ENCODE measurements at regions not wholly inside any gene's neighbourhood (a gene's known extent, or its start where the extent isn't known, plus 50 kb on each side); places are given as distances from the start of the nearest gene placed in this dataset.
"Not testable (repeated sequence)": the region's sequence is repeated elsewhere in the genome, so short reads cannot be mapped to it uniquely, and the experiment has no call there.

DNA sequence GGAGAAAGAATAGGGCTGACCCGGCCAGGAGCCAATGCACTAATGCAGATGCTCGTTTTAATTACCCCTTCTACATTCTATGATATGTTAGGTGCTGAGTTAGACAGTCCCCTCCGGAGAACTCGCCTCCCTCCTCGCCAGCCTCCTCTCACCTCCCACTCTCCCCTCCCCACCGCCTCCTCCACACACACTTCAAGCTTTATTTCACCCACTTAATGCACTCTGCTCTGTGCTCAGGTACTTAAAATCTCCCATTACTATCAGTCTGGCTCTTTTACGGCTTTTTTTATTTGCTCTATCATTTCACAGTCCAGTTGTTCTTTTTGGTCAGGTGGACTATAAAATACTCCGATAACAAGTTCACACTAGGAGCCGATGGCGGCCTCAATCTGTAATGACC lies 231.6 kb downstream of the TEX36 start:
- no peak for DNase-seq (ENCODE audit: low spot score)

DNA sequence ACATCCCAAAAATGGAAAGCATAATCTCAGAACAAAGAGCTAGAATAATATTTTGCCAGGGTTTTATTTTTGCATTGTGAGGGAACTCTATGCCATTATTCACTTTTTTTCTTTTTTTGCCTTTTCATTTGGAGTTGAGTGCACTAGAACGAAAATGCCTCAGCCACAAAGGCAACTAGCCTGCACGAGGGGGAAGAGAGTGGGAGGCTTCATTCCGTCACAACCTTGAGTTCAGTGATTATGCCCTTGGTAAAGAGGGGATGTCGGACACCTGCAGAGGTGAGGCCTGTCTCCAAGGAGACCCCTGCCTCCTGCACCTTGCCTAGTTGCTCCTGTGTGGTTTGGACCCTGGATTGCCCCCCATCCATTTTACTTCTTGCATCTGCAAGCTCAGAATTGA lies 232.7 kb downstream of the TEX36 start:
- no peak for DNase-seq (ENCODE audit: low spot score)

DNA sequence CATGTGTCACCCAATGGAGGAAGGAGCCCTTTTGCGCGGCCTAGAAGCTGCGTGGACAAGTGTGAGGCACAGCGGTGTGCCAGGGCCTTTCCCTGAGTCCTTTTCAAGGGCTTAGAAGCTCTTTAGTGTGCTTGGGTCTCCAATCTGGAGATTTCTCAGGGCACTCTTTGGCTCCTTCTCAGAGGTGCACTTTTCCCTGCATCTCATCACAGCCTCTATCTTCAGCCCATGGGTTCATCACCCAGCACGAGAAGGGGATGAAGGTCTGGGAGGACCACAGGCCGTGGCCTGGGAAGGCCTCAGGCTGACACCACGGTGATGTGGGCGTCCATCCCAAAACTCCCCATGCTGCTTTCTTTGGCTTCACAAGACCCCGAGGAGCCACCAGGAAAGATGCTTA lies 233.4 kb downstream of the TEX36 start:
- DNase-seq (ENCODE audit: low spot score): no peak

DNA sequence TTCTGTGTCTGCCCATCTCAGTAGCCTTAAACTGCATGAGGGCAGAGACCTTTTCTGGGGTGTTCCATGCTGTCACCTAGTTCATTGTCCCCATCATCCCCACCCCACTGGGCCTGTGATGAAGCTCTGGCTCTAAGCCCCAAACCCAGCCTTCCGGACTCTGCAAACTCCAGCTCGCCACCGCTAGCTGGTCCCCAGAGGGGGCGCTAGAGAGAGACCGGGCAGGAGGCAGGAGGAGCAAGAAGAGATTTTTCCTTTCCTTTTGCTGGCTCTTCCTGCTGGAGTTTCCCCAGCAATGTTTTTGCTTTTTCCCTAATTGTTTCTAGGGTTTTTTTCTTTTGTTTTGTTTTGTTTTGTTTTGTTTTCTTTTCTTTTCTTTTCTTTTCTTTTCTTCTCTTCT lies 234.4 kb downstream of the TEX36 start:
- DNase-seq (ENCODE audit: low spot score): peak; percentile 20

DNA sequence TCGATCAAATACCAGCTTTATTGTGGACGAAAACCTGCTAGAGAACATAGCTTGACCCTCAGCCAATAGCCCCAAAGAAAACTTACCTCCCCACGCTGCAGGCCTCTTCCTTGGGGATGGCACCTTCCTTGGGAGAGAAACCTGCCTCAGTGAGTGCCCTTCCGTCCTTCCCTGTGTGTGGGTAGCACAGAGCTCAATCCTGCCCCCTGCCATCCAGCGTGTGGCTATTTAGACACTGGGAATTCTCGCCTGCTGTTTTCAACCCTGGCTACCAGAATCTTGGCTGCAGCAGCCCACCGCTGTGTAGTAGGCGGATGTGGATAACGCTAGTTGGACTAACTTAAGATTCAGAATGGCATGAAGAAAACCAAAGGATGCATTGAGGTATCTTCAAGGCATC lies 238.2 kb downstream of the TEX36 start:
- no peak for DNase-seq (ENCODE audit: low spot score)

DNA sequence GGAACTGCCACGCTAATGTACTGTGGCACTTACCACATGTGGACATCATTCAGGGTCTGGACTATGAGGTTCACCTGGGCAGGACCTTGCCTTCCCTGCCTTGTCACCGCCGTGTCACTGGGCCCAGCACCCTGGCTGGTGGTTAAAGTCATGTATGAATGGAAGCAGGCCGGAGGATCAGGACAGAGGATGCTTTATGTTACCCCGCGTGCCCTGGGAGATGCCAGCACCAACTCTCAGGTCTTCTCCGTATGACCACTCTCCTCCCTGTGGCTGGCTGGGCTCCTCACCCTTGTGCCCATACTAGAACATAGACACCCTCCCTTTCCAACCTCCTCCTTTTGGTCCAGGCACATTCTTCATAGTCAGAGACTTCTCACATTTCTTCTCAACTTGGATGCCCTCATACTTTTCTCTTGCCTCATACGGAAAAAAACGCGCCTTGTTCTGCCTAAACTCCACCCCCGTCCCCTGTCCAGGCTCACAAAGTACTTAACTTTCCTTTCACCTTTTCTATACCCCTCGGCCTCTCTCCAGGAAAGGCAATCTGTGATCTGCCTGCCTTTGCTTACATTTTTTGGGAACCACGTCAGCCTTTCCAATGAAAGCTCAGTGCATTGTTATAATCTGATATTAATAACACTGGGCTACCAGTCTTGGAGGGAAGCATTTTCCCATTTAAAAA lies 240.0 kb downstream of the TEX36 start:
- DNase-seq (ENCODE audit: low spot score): no peak

DNA sequence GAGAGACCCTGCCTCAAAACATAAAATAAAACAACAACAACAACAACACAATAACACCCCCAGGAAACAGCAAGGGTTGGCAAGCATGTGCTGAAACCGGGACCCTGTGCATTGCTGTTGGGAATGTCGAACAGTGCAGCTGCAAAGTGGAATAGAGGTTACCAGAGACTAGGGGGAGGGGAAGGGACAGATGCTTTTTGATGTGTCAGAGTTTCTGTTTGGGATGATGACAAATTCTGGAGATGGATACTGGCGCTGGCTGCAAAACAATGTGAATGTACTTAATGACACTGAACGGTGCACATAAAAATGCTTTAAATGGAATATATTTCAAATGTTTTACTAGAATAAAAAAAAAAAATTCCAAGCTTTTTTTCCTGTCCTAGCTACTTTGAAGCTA lies 241.8 kb downstream of the TEX36 start:
- no peak for DNase-seq (ENCODE audit: low spot score)

DNA sequence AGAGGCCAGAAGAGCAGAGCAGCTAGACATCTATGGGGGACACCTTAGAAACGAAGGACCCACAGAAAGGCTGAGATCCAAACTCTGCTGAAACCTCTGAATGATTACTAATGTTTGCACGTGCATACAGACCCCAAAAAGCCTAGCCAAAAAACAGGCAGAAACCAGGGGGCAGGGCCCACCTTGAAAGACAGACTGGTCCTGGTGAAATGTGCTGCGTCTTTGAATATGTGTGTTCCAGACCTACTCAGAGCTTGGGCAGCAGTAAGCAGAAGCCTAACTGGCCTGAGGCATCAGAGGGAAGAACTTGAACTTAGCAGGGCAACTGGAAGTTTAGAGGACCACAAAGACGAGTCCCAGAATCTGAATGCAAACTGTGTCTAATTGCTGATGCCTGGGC lies 251.8 kb downstream of the TEX36 start:
- DNase-seq (ENCODE audit: low spot score): no peak

DNA sequence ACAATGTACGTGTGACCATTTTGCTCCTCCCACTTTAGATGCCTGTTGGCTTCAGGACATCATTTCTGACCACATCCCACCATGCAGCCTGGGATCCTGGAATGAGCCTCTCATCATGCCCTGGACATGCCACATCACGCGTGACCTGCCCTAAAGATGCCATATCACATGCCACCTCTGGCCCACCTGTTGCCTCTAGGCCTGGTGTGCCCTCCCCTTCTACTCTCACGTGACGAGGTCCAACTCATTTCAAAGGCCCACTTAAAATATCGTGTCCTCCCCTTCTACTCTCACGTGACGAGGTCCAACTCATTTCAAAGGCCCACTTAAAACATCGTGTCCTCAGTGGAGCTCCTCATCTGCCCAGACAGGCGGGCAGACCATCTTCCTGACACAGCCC lies 254.9 kb downstream of the TEX36 start:
- DNase-seq (ENCODE audit: low spot score): no peak

DNA sequence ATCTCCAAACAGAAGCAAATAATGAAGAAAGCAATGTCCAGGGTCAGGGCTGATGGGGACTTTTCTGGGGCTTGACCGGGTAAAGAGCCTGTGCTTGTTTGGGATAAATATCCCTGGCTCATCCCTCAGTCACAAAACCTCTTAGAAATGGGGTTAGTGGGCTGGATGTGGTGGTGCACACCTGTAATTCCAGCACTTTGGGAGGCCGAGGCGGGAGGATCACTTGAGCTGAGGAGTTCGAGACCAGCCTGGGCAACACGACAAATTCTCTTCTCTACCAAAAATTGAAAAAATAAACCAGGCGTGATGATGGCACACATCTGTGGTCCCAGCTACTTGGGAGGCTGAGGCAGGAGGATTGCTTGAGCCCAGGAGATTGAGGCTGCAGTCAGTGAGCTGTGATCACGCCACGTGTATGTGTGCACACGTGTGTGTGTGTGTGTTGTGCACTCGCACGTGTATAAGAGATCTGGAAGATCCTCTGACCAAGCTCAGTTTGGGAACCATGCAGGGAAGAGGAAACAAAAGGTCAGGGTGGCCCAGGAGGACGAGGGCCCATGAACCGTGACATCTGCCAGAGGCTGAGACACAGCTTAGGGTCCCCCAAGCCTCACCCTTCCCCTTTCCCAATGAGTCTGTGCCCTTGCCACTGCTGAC lies 258.6 kb downstream of the TEX36 start:
- DNase-seq (ENCODE audit: low spot score): no peak

DNA sequence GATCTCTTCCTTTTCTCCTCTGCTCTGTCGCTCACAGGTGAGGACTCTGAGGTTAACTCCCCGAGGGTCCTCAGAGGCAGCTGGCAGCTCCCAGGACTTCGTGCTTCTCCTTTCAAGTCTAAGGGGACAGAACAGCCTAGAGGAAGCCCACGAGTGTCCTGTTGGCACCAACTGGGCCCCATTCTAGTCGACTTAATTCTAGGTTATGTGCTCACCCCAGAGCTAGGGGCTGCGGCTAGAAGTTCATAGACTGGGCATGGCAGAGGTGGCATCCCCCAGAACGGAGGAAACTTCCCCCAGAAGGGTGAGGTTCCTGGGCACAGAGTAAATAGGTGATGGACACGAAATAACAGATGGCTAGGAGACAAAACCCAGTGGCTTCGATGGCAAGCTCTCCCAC lies 259.4 kb downstream of the TEX36 start:
- no peak for DNase-seq (ENCODE audit: low spot score)

DNA sequence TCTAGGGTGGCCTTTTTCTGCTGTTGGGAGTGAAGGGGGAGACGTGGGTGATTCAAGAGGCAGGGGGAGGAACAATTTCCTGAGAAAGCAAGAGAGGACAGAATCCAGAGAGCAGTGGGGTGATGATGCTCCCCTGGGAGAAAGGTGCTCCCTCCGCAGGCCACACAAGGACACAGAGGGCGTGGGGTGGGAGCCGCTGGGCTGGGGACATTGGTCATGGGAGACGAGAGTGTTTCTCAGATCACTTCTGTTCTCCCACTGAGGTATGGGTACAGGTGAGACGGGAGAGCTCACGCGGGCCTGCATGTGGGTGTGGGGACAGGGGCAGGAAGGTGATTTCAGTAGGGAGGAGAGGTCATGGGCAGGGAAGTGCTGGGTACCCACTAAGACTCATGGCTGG lies 259.5 kb upstream of the CTBP2 start:
- no peak for DNase-seq (ENCODE audit: low spot score)

DNA sequence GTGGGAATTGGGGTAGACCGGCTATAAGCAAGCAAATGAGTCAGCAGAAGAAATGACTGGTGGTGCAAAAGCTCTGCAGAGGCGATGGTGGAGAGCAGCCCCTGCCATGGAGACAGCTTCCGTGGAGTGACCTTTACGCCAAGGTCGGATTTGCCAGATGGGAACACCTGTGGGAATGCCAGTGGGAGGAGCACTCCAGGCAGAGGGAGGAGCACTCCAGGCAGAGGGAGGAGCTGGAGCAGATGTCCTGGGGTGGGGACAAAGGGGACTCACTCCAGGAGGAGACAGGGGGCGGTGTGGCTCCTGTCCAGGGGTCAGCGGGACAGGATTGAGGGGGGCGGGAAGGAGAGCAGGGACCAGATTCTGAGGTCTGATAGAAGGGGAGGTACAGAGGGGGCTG lies 258.8 kb upstream of the CTBP2 start:
- DNase-seq (ENCODE audit: low spot score): no peak

DNA sequence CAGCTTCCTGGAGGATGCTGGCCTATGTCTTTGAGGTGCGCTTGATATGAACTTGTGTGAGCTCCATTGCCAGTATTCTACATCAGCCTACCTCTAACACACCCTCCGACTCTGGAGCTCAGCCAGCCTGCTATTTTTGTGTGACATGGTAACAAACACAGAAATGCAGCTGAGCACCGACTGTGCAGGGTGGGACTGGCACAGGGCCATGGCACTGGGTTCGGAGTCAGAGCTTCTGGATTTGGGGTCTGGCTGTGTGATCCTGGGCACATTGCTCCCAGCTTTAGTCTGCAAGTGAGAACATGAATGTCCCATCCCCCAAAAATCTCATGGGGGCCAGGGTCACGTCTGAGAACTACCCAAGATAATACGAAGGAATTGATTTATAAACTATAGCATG lies 257.2 kb upstream of the CTBP2 start:
- DNase-seq (ENCODE audit: low spot score): no peak

DNA sequence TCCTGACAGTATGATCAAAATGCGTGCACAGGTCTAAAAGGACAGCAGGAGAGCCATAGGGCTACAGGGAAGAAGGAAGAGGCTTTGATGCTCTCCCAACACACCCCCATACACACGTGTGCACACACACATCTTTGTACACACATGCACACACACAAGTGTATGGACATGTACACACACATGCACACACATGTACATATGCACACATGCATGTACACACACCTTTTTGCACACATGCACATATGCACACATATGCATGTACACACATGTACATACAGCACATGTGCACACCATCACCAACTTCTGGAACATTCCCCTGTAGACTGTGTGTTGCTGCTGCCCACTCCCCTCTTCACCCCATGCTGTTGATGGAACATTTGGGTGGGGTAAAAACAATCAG lies 255.6 kb upstream of the CTBP2 start:
- no peak for DNase-seq (ENCODE audit: low spot score)

DNA sequence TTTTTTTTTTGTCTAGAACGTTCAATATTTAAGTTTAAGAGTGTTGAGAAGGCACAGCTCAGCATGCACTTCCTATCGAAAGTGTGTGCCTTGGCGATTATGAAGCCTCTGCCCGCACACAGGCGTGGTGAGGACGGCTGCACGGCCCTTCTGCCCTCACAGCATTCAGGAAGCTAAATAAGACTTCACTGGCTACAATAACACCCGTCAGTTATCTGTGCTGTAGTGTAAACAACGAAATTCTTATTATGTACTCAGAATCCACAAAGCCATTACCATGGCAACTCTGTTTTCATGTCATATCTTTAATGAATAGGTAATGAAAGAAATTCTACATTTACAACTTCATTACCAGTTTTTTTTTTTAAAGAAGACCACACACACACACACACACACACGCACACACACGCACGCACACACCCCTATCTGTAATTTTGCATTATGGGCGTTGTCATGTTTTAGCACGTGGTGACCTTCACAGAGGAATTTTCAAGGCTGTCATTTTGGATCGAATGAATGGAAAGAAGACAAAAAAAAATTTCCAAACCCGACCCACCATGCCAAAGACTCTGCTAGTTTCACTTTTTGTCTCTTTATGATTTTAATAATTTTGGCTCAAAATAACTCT lies 254.8 kb upstream of the CTBP2 start:
- no peak for DNase-seq (ENCODE audit: low spot score)

DNA sequence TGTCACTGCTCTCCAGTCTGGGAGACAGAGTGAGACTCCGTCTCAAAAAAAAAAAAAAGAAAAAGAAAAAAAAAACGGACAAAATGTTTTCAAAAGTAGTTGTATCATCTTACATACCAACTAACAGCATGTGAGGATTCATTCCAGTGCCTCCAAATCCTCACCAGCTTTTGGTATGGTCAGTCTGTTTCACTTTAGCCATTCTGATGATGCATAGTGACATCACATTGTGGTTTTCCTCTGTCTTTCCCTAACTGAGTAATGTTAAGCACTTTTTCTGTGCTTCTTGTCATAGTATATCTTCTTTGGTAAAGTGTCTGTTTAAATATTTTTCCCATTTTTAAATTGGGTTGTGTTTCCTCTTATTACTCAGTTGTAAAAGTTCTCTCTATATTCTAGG lies 251.4 kb upstream of the CTBP2 start:
- DNase-seq (ENCODE audit: low spot score): no peak

DNA sequence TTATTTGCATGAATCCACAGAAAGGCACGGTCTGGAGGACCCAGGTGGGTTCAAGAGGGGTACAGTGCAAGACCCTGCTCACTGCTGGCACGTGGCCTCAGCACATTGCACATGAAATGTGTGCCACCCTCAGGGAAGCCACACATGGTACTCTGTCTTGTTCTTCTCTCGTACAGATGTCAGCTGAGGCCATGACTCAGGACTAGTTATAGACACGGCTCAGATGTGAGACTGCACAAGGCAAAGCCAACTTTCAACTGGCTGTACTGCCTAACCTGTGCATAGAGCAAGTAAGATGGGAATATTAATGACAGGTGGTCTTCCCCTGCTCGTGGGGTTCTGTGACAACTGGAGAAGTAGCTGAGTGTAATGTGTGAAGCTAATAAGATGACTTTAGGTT lies 249.4 kb upstream of the CTBP2 start:
- DNase-seq (ENCODE audit: low spot score): no peak

DNA sequence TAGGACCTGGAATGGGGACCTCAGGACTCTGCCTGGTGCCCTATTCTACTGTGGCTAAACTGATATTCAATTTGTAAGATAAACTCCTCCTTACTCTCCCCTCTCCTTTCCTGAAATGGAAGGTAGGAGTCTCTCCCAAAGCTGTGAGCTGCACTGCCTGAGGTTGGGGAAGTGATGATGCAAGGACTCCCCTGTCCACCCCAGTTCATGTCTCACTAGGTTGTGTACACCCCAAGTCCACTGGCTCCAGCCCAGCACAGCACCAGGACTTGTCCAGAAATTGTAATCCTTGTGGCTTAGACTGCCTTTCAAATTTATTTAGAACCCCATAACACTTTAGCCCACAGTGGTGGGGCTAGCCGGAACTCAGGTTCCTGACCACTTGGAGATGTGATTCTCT lies 247.2 kb upstream of the CTBP2 start:
- no peak for DNase-seq (ENCODE audit: low spot score)

DNA sequence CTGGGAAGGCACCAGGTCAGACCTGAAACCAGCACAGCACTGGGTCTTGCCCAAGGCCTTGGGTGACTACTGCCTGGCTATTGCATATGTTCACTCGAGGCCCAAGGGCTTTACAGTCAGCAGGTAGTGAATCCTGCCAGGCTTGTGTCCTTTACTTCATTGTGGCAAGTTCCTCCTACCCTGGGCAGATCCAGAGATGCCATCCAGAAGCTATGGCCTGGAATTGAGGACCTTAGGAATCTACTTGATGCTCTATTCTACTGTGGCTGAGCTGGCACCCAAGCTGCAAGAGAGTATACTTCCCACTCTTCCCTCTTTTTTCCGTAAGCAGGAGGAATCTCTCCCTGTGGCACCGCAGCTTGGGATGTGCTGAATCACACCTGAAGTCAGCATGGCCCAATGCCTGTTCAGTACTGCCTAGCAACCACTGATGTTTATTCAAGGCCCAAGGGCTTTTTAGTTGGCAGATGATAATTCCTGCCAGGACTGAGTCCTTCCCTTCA lies 246.7 kb upstream of the CTBP2 start:
- no peak for DNase-seq (ENCODE audit: low spot score)

DNA sequence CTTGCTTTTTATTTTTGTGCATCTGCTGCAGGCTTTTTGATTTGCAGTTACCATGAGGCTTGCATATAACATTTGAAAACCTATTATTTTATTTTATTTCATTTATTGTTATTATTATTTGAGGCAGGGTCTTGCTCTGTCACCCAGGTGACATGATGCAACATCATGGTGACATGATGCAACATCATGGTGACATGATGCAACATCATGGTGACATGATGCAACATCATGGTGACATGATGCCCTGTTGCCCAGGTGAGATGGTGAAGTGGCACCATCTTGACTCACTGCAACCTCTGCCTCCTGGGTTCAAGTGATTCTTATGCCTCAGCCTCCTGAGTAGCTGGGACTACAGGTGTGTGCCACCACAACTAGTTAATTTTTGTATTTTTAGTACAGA lies 244.5 kb upstream of the CTBP2 start:
- not testable (repeated sequence) for DNase-seq (ENCODE audit: low spot score)

DNA sequence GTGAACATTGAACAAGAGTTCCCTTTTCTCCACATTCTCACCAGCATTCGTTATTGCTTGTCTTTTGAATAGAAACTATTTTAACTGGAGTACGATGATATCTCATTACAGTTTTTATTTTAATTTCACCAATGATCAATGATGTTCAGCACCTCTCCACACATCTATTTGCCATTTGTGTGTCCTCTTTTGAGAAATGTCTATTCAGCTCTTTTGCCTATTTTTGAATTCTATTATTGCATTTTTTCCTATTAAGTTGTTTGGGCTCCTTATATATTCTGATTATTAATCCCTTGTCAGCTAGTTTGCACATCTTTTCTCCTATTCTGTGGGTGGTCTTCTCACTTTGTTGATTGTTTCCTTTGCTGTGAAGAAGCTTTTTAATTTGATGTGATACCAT lies 241.1 kb upstream of the CTBP2 start:
- DNase-seq (ENCODE audit: low spot score): no peak

DNA sequence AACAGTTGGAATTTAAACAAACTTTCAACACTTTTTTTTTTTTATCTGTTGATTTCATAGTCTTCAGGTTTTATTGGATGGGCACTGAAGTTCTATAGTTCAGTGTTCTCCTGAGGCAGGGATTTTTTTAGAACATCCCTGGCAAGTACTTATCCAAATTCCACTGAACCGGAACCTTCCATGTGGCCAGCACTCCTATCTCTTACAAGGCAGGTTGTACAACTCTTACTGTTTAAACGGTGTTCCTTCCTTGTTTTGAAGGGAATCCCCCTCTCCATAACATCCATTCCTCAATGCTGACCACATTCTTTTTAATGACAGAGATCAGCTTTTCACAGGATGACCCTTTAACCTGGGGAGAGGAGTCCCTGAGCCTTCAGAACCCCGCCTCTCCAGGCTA lies 238.9 kb upstream of the CTBP2 start:
- DNase-seq (ENCODE audit: low spot score): no peak

DNA sequence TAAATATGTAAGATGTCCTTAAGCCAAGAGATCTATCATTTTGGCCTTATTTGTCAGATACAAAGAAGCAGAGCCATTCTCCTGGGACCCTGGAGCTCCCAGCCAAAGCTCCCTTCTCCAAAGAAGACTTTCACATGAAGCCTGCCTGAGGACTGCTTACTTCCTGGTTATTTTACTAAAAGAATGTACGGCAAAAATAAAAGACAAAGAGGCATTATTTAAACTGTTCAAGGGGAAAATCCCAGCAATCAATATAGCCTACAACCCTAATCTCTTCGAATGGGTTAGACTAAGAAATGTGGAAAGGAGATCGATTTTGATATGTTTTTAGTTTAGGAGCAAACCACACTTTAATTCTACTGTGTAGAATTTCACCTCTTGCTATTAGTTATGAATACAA lies 237.9 kb upstream of the CTBP2 start:
- DNase-seq (ENCODE audit: low spot score): no peak
